ENCODE measurements at regions not wholly inside any gene's neighbourhood (a gene's known extent, or its start where the extent isn't known, plus 50 kb on each side); places are given as distances from the start of the nearest gene placed in this dataset.

GRCh38 chr9:75385236-75385635 is 296.9 kb downstream of the OSTF1 start:
- ChIA-PET POLR2A (no interaction called here), CTCF (no interaction called here)
- TF ChIP-seq POLR2AphosphoS5 (IDR thresholded peaks at IDR 0.05; ENCODE audit: low read depth, low read length) (no peak), REST (IDR thresholded peaks at IDR 0.05; ENCODE audit: insufficient read depth in 1 of 2, low read depth in 2 of 2, low read length in 1 of 2) (no peak), SIN3A (IDR thresholded peaks at IDR 0.05; ENCODE audit: borderline replicate concordance, insufficient read depth, low read depth, low read length) (no peak), CTCF (IDR thresholded peaks at IDR 0.05) (no peak), TCF7L2 (IDR thresholded peaks at IDR 0.05; ENCODE audit: low read depth, low read length) (no peak)
- Histone ChIP-seq H3K4me1 (ENCODE audit: control insufficient read depth, insufficient read depth, low read length) (no peaks in the 10 kb centered on the region), H3K27ac (ENCODE audit: low read length) (no peak overlapping the region), H3K9me3 (ENCODE audit: control insufficient read depth, insufficient read depth, low read depth, low read length) (no peaks in the 10 kb centered on the region), H3K4me3 (ENCODE audit: low read depth in 2 of 2, low read length in 2 of 2) (no peak overlapping the region), H3K36me3 (ENCODE audit: control insufficient read depth, insufficient read depth, low read length) (no peaks in the 10 kb centered on the region), H3K27me3 (ENCODE audit: control insufficient read depth, insufficient read depth, low read length) (no peaks in the 10 kb centered on the region)
- ATAC-seq (no peak), DNase-seq (ENCODE audit: low read depth, low spot score) (no peak)
- no TSS peak for BruUV-seq (replicated peaks)
- in situ Hi-C loops (cut with HindIII; ENCODE audit: low pct_unique_long_range_greater_than_20kb, low sequenced_read_pairs) (no loop called here), intact Hi-C loops (cut with micrococcal nuclease; ENCODE audit: unreplicated experiment) (no loop called here)

- intact Hi-C loops (cut with micrococcal nuclease; ENCODE audit: unreplicated experiment) (no loop called here), in situ Hi-C loops (cut with HindIII; ENCODE audit: low pct_unique_long_range_greater_than_20kb, low sequenced_read_pairs) (no loop called here)
- Histone ChIP-seq H3K27me3 (ENCODE audit: control insufficient read depth, insufficient read depth, low read length) (no peaks in the 10 kb centered on the region), H3K27ac (ENCODE audit: low read length) (no peak overlapping the region), H3K4me3 (ENCODE audit: low read depth in 2 of 2, low read length in 2 of 2) (no peak overlapping the region), H3K9me3 (ENCODE audit: control insufficient read depth, insufficient read depth, low read depth, low read length) (no peaks in the 10 kb centered on the region), H3K36me3 (ENCODE audit: control insufficient read depth, insufficient read depth, low read length) (no peaks in the 10 kb centered on the region), H3K4me1 (ENCODE audit: control insufficient read depth, insufficient read depth, low read length) (no peaks in the 10 kb centered on the region)
- DNase-seq (ENCODE audit: low read depth, low spot score) (no peak), ATAC-seq (no peak)
- no peak for TF ChIP-seq POLR2AphosphoS5 (IDR thresholded peaks at IDR 0.05; ENCODE audit: low read depth, low read length)
- no peak for TF ChIP-seq TCF7L2 (IDR thresholded peaks at IDR 0.05; ENCODE audit: low read depth, low read length)
- TF ChIP-seq SIN3A (IDR thresholded peaks at IDR 0.05; ENCODE audit: borderline replicate concordance, insufficient read depth, low read depth, low read length), result no peak
- no peak for TF ChIP-seq CTCF (IDR thresholded peaks at IDR 0.05)
- no peak for TF ChIP-seq REST (IDR thresholded peaks at IDR 0.05; ENCODE audit: insufficient read depth in 1 of 2, low read depth in 2 of 2, low read length in 1 of 2)
- no TSS peak for BruUV-seq (replicated peaks)
- CTCF ChIA-PET, result no interaction called here
- POLR2A ChIA-PET, result no interaction called here
Observed at GRCh38 chr9:75389101-75389500, 300.8 kb downstream of the OSTF1 start.
